H1 (cell line): ENCODE measurements at regions not wholly inside any gene's neighbourhood (a gene's known extent, or its start where the extent isn't known, plus 50 kb on each side); places are given as distances from the start of the nearest gene placed in this dataset.

ENCODE experiments used
- CTCF ChIA-PET: fragments of 300-600 bp; sonication (Branson Sonifier 250); formaldehyde crosslinking; loops from one replicate; lab custom pipeline; 2021; ENCODE audit not compliant: partially characterized antibody; lab: Charles Lee
- POLR2A ChIA-PET: fragments of 300-600 bp; sonication (Branson Sonifier 250); formaldehyde crosslinking; loops from one replicate; lab custom pipeline; 2021; ENCODE audit warnings: inconsistent platforms; ENCODE audit not compliant: partially characterized antibody; lab: Charles Lee
- DNase-seq, 2 experiments: peaks; one replicate each; pipeline versions ENCODE4 v3.0.0 to v3.0.0-alpha.2; 2010 to 2022; ENCODE audit warnings: low spot score in 2 of 2, low read depth in 1 of 2, mixed read lengths in 1 of 2
- FAIRE-seq: peaks from 2 replicates; lab custom pipeline; 2011; peaks lifted over from hg19 to GRCh38; lab: Jason Lieb, UNC
- H2AFZ ChIP-seq: 2 replicates; pipeline ENCODE4 v1.8.1; 2012; ENCODE audit warnings: low read length, inconsistent platforms
- H2AK5ac ChIP-seq: 2 replicates; pipeline ENCODE4 v1.6.1; 2013; ENCODE audit warnings: low read depth, low read length
- H2BK120ac ChIP-seq: replicated peaks from 2 replicates; pipeline ENCODE3; 2013; ENCODE audit warnings: low read depth, low read length, inconsistent platforms
- H2BK12ac ChIP-seq: 2 replicates; pipeline ENCODE4 v1.6.1; 2013; ENCODE audit warnings: low read depth, low read length
- H2BK15ac ChIP-seq: 2 replicates; pipeline ENCODE4 v1.6.1; 2013; ENCODE audit warnings: low read length
- H2BK20ac ChIP-seq: 2 replicates; pipeline ENCODE4 v1.6.1; 2013; ENCODE audit warnings: low read length
- H2BK5ac ChIP-seq: 2 replicates; pipeline ENCODE4 v1.6.1; 2013; ENCODE audit warnings: low read depth, low read length
- H3K14ac ChIP-seq: 2 replicates; pipeline ENCODE4 v1.6.1; 2013; ENCODE audit warnings: inconsistent platforms; ENCODE audit not compliant: insufficient read length
- H3K18ac ChIP-seq: 2 replicates; pipeline ENCODE4 v1.6.1; 2013; ENCODE audit warnings: low read length; ENCODE audit errors: extremely low read depth
- H3K23ac ChIP-seq: 2 replicates; pipeline ENCODE4 v1.6.1; 2013; ENCODE audit warnings: inconsistent platforms; ENCODE audit not compliant: insufficient read length
- H3K23me2 ChIP-seq: 2 replicates; pipeline ENCODE4 v1.6.1; 2013; ENCODE audit warnings: low read depth, low read length
- H3K27ac ChIP-seq: 2 replicates; pipeline ENCODE4 v1.6.1; 2011; ENCODE audit warnings: low read depth, low read length, inconsistent platforms
- H3K27me3 ChIP-seq, 4 experiments: replicated peaks in 1 of 4; 1 replicate in 1 of 4; 2 replicates in 3 of 4; pipeline versions ENCODE4 v1.6.1 to v1.8.1; 2011 to 2013; ENCODE audit warnings: low read length in 3 of 4, mild to moderate bottlenecking in 3 of 4, inconsistent platforms in 2 of 4, mixed read lengths in 2 of 4, moderate library complexity in 1 of 4; ENCODE audit not compliant: control insufficient read depth in 3 of 4, insufficient read depth in 3 of 4; ENCODE audit errors: extremely low read depth in 1 of 4
- H3K36me3 ChIP-seq, 4 experiments: 2 replicates each; pipeline versions ENCODE4 v1.6.1 to v1.8.1; 2011 to 2013; ENCODE audit warnings: mild to moderate bottlenecking in 4 of 4, low read length in 3 of 4, moderate library complexity in 2 of 4, control low read depth in 1 of 4, inconsistent platforms in 1 of 4; ENCODE audit not compliant: insufficient read depth in 4 of 4, control insufficient read depth in 2 of 4
- H3K4ac ChIP-seq: replicated peaks from 2 replicates; pipeline ENCODE3; 2013; ENCODE audit warnings: low read length, low read depth, mixed read lengths, inconsistent platforms; ENCODE audit not compliant: insufficient read length
- H3K4me1 ChIP-seq, 4 experiments: replicated peaks in 1 of 4; 1 replicate in 1 of 4; 2 replicates in 3 of 4; pipeline versions ENCODE4 v1.6.1 to v1.8.1; 2011 to 2013; ENCODE audit warnings: low read length in 3 of 4, inconsistent platforms in 2 of 4, mixed read lengths in 1 of 4; ENCODE audit not compliant: insufficient read depth in 4 of 4, control insufficient read depth in 3 of 4
- H3K4me2 ChIP-seq, 2 experiments: 2 replicates each; pipeline versions ENCODE4 v1.6.1 to v1.8.1; 2011 to 2013; ENCODE audit warnings: low read depth in 2 of 2, low read length in 2 of 2, control low read depth in 1 of 2, inconsistent platforms in 1 of 2, mild to moderate bottlenecking in 1 of 2; ENCODE audit not compliant: insufficient read depth in 1 of 2
- H3K4me3 ChIP-seq, 4 experiments: fragments of 200-600, 300-600 bp in 1 of 4; sonication (generic), shearing (Covaris generic), sonication (Bioruptor Twin) in 1 of 4; 2 replicates each; pipeline versions ENCODE4 v1.5.1 to v1.8.1; 2011 to 2016; ENCODE audit warnings: low read length in 4 of 4, low read depth in 3 of 4, control low read depth in 2 of 4, inconsistent platforms in 2 of 4, mild to moderate bottlenecking in 2 of 4, mixed read lengths in 1 of 4, moderate library complexity in 1 of 4; ENCODE audit not compliant: insufficient read depth in 2 of 4; ENCODE audit errors: extremely low read depth in 1 of 4
- H3K56ac ChIP-seq: replicated peaks from 2 replicates; pipeline ENCODE3; 2013; ENCODE audit warnings: low read depth, mild to moderate bottlenecking, mixed read lengths, low read length, inconsistent platforms; ENCODE audit not compliant: insufficient read length
- H3K79me1 ChIP-seq: 2 replicates; pipeline ENCODE4 v1.6.1; 2013; ENCODE audit warnings: low read depth, low read length, control low read depth
- H3K79me2 ChIP-seq, 2 experiments: 2 replicates each; pipeline versions ENCODE4 v1.6.1 to v1.8.1; 2012 to 2013; ENCODE audit warnings: low read length in 2 of 2, mild to moderate bottlenecking in 2 of 2, inconsistent platforms in 1 of 2; ENCODE audit not compliant: insufficient read depth in 2 of 2, control insufficient read depth in 1 of 2
- H3K9ac ChIP-seq, 4 experiments: replicated peaks in 1 of 4; 1 replicate in 1 of 4; 2 replicates in 3 of 4; pipeline versions ENCODE4 v1.6.1 to v1.8.1; 2011 to 2013; ENCODE audit warnings: low read depth in 3 of 4, low read length in 3 of 4, control low read depth in 2 of 4, mild to moderate bottlenecking in 2 of 4, moderate library complexity in 2 of 4, inconsistent platforms in 1 of 4; ENCODE audit errors: extremely low read depth in 1 of 4
- H3K9me3 ChIP-seq, 2 experiments: 2 replicates each; pipeline versions ENCODE4 v1.6.1 to v1.8.1; 2012 to 2013; ENCODE audit warnings: mild to moderate bottlenecking in 2 of 2, moderate library complexity in 2 of 2, control low read depth in 1 of 2, inconsistent platforms in 1 of 2, low read depth in 1 of 2, low read length in 1 of 2, mixed read lengths in 1 of 2; ENCODE audit not compliant: insufficient read depth in 2 of 2
- H4K20me1 ChIP-seq, 2 experiments: replicated peaks in 1 of 2; 2 replicates each; pipeline versions ENCODE3 to v1.8.1; 2011 to 2013; ENCODE audit warnings: inconsistent platforms in 2 of 2, low read length in 2 of 2, mild to moderate bottlenecking in 1 of 2; ENCODE audit not compliant: insufficient read depth in 2 of 2, control insufficient read depth in 1 of 2
- H4K5ac ChIP-seq: 2 replicates; pipeline ENCODE4 v1.6.1; 2013; ENCODE audit warnings: low read length, low read depth, mixed read lengths, inconsistent platforms; ENCODE audit not compliant: insufficient read length
- H4K8ac ChIP-seq: 2 replicates; pipeline ENCODE4 v1.8.0; 2013; ENCODE audit warnings: mild to moderate bottlenecking, moderate library complexity, low read length, inconsistent platforms; ENCODE audit not compliant: insufficient read depth; ENCODE audit errors: extremely low read depth
- H4K91ac ChIP-seq: replicated peaks from 2 replicates; pipeline ENCODE3; 2013; ENCODE audit warnings: low read length, mixed read lengths, inconsistent platforms; ENCODE audit not compliant: insufficient read length
- ASH2L ChIP-seq: fragments of 200-600, 300-600 bp; sonication (generic); IDR thresholded peaks from one replicate; pipeline ENCODE4 v1.7.1; 2017; ENCODE audit warnings: low read length
- CBX5 ChIP-seq: fragments of 300-800, 300-1000 bp; sonication (generic); IDR thresholded peaks from 2 replicates; pipeline ENCODE4 v1.7.1; 2016; ENCODE audit warnings: antibody characterized with exemption, low read length, low read depth
- CEBPB ChIP-seq: IDR thresholded peaks from 2 replicates; pipeline ENCODE4 v1.6.1; 2012; ENCODE audit warnings: low read depth, low read length
- CHD2 ChIP-seq: IDR thresholded peaks from 2 replicates; pipeline ENCODE4 v1.6.1; 2012; ENCODE audit warnings: low read length, improper control_type of control experiment
- HDAC6 ChIP-seq: IDR thresholded peaks from one replicate; pipeline ENCODE4 v1.7.1; 2012; ENCODE audit warnings: low read depth, mild to moderate bottlenecking, inconsistent platforms, low read length, moderate library complexity
- KDM1A ChIP-seq: fragments of 200-600, 300-600 bp; sonication (generic); IDR thresholded peaks from 2 replicates; pipeline ENCODE4 v1.7.1; 2016; ENCODE audit warnings: mild to moderate bottlenecking, low read length, borderline replicate concordance
- MAFK ChIP-seq: IDR thresholded peaks from 2 replicates; pipeline ENCODE4 v1.6.1; 2012; ENCODE audit warnings: low read depth, mild to moderate bottlenecking, improper control_type of control experiment, low read length
- POLR2AphosphoS5 ChIP-seq: IDR thresholded peaks from 2 replicates; pipeline ENCODE4 v1.6.1; 2011; ENCODE audit warnings: low read depth, low read length
- RAD21 ChIP-seq, 2 experiments: IDR thresholded peaks in 1 of 2; conservative IDR thresholded peaks in 1 of 2; 2 replicates each; pipeline ENCODE4 v1.6.1; 2011; ENCODE audit warnings: low read depth in 2 of 2, low read length in 2 of 2, improper control_type of control experiment in 1 of 2, inconsistent platforms in 1 of 2, mild to moderate bottlenecking in 1 of 2, moderate library complexity in 1 of 2
- RNF2 ChIP-seq: fragments of 200-900, 300-1000 bp; sonication (generic); IDR thresholded peaks from 2 replicates; pipeline ENCODE4 v1.7.1; 2016; ENCODE audit warnings: borderline replicate concordance, low read depth, mild to moderate bottlenecking, antibody characterized with exemption, low read length; ENCODE audit not compliant: poor library complexity, severe bottlenecking; ENCODE audit errors: missing control alignments
- SAP30 ChIP-seq: fragments of 300-600 bp; sonication (generic); IDR thresholded peaks from 2 replicates; pipeline ENCODE4 v1.7.1; 2012; ENCODE audit warnings: low read length, moderate library complexity, mild to moderate bottlenecking, inconsistent platforms; ENCODE audit not compliant: insufficient read depth, insufficient replicate concordance
- SIN3A ChIP-seq, 2 experiments: IDR thresholded peaks in 1 of 2; conservative IDR thresholded peaks in 1 of 2; 2 replicates each; pipeline ENCODE4 v1.6.1; 2011 to 2012; ENCODE audit warnings: low read length in 2 of 2, improper control_type of control experiment in 1 of 2, low read depth in 1 of 2, mild to moderate bottlenecking in 1 of 2
- TBP ChIP-seq: IDR thresholded peaks from 2 replicates; pipeline ENCODE4 v1.6.1; 2011; ENCODE audit warnings: low read depth, low read length, improper control_type of control experiment
- WGBS, 2 experiments: shearing (Covaris generic) in 1 of 2; methylation state at CpG; one replicate each; pipeline versions ENCODE4 v1.1.6 to v1.1.7; 2013 to 2015; ENCODE audit warnings: low lambda C conversion rate in 2 of 2, mixed read lengths in 2 of 2, inconsistent platforms in 1 of 2, low coverage in 1 of 2, missing lambda C conversion rate in 1 of 2; ENCODE audit not compliant: insufficient replicate concordance in 2 of 2, insufficient coverage in 1 of 2, insufficient read length in 1 of 2; ENCODE audit errors: extremely low coverage in 1 of 2, missing lambda C conversion rate in 1 of 2; 5-methylcytosine and 5-hydroxymethylcytosine counted together

- Histone ChIP-seq H3K14ac (no peak overlapping the region), H3K23me2 (no peaks in the 10 kb centered on the region), H3K56ac (no peak overlapping the region), H4K8ac (no peak overlapping the region), H2BK20ac (no peak overlapping the region), H3K9ac (no peak overlapping the region), H2AFZ (no peak overlapping the region), H2BK5ac (no peak overlapping the region), H3K4me2 (no peak overlapping the region), H3K79me2 (no peaks in the 10 kb centered on the region), H3K4ac (no peak overlapping the region), H2BK120ac (no peak overlapping the region), H3K79me1 (no peaks in the 10 kb centered on the region), H3K4me3 (no peak overlapping the region), H4K20me1 (no peaks in the 10 kb centered on the region), H3K27me3 (no peaks in the 10 kb centered on the region), H4K91ac (no peak overlapping the region), H2AK5ac (no peak overlapping the region), H4K5ac (no peak overlapping the region), H3K36me3 (no peaks in the 10 kb centered on the region), H3K27ac (no peak overlapping the region), H3K4me1 (no peaks in the 10 kb centered on the region), H2BK15ac (no peak overlapping the region), H3K23ac (no peak overlapping the region), H3K18ac (no peak overlapping the region), H2BK12ac (no peak overlapping the region), H3K9me3 (no peaks in the 10 kb centered on the region)
- WGBS, 2 experiments, result 88% methylated on average over 5 of the region's 5 CpGs; no CpG with 5 or more reads in 1 of the 2 experiments
- TF ChIP-seq MAFK, result no peak
- no peak for TF ChIP-seq ASH2L
- no peak for TF ChIP-seq TBP
- no peak for TF ChIP-seq CHD2
- no peak for TF ChIP-seq RAD21 (IDR thresholded peaks at IDR 0.05 in 1 of 2, conservative IDR thresholded peaks at IDR 0.05 in 1 of 2; ENCODE audit: low read depth in 2 of 2, low read length in 2 of 2)
- no peak for TF ChIP-seq HDAC6
- no peak for TF ChIP-seq RNF2
- no peak for TF ChIP-seq CBX5
- no peak for TF ChIP-seq CEBPB
- no peak for TF ChIP-seq SIN3A (conservative IDR thresholded peaks at IDR 0.05 in 1 of 2, IDR thresholded peaks at IDR 0.05 in 1 of 2; ENCODE audit: low read depth in 1 of 2, low read length in 2 of 2)
- no peak for TF ChIP-seq KDM1A
- no peak for TF ChIP-seq SAP30
- TF ChIP-seq POLR2AphosphoS5, result no peak
- DNase-seq (no peak), FAIRE-seq (no peak)
- CTCF ChIA-PET, result no interaction called here
- POLR2A ChIA-PET, result interaction anchor here (1.0 kb wide), 1 partner anchor 147 kb away, joined by 4 read pairs; no protein-coding TSS in a partner anchor
These were observed 145.2 kb upstream of the CITED2 start for GRCh38 chr6:139519571-139520031.
